ENCODE measurements at regions not wholly inside any gene's neighbourhood (a gene's known extent, or its start where the extent isn't known, plus 50 kb on each side); places are given as distances from the start of the nearest gene placed in this dataset.
"Not testable (repeated sequence)": the region's sequence is repeated elsewhere in the genome, so short reads cannot be mapped to it uniquely, and the experiment has no call there.

DNA sequence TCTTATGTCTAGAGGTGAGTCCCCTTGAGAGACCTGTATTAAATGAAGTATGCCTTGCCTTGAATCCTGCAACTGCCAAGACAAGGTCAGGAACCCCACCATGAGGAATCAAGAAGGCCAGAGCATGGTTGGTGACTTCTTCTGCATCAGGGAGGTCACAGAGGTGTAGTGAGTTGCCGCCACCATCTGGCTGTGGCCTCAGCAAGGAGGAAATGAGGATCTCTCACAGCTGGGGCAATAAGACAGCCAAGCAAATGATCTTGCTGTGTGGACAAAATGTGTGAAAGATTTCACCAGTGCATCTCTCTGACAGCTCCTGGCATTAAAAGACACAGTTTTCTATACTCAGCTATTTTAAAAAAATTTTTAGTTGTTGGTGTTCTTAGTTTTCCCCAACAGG, 611.0 kb downstream of the DOK5 start:
- H3K36me3 ChIP-seq (ENCODE audit: control insufficient read depth in 3 of 3, insufficient read depth in 3 of 3, low read length in 3 of 3), result no peaks in the 10 kb centered on the region
- H3K4me3 ChIP-seq (ENCODE audit: low read length in 3 of 3), result no peak overlapping the region
- H3K9ac ChIP-seq (ENCODE audit: low read depth in 1 of 3, low read length in 3 of 3), result no peak overlapping the region
- H3K27me3 ChIP-seq (ENCODE audit: control insufficient read depth in 3 of 3, insufficient read depth in 3 of 3, low read length in 3 of 3), result no peaks in the 10 kb centered on the region
- H3K9me3 ChIP-seq (ENCODE audit: control insufficient read depth in 3 of 3, low read length in 3 of 3), result no peaks in the 10 kb centered on the region
- H3K4me1 ChIP-seq (ENCODE audit: control insufficient read depth in 3 of 3, insufficient read depth in 3 of 3, low read length in 3 of 3), result no peaks in the 10 kb centered on the region
- no peak overlapping the region for H3K27ac ChIP-seq (ENCODE audit: low read depth, low read length)

- Histone ChIP-seq H3K36me3 (ENCODE audit: control insufficient read depth in 3 of 3, insufficient read depth in 3 of 3, low read length in 3 of 3) (no peaks in the 10 kb centered on the region), H3K27ac (ENCODE audit: low read depth, low read length) (no peak overlapping the region), H3K4me1 (ENCODE audit: control insufficient read depth in 3 of 3, insufficient read depth in 3 of 3, low read length in 3 of 3) (no peaks in the 10 kb centered on the region), H3K9ac (ENCODE audit: low read depth in 1 of 3, low read length in 3 of 3) (no peak overlapping the region), H3K9me3 (ENCODE audit: control insufficient read depth in 3 of 3, low read length in 3 of 3) (no peaks in the 10 kb centered on the region), H3K4me3 (ENCODE audit: low read length in 3 of 3) (no peak overlapping the region), H3K27me3 (ENCODE audit: control insufficient read depth in 3 of 3, insufficient read depth in 3 of 3, low read length in 3 of 3) (no peaks in the 10 kb centered on the region)
Measured at GRCh38 chr20:55079917-55080316, 604.5 kb downstream of the DOK5 start.

DNA sequence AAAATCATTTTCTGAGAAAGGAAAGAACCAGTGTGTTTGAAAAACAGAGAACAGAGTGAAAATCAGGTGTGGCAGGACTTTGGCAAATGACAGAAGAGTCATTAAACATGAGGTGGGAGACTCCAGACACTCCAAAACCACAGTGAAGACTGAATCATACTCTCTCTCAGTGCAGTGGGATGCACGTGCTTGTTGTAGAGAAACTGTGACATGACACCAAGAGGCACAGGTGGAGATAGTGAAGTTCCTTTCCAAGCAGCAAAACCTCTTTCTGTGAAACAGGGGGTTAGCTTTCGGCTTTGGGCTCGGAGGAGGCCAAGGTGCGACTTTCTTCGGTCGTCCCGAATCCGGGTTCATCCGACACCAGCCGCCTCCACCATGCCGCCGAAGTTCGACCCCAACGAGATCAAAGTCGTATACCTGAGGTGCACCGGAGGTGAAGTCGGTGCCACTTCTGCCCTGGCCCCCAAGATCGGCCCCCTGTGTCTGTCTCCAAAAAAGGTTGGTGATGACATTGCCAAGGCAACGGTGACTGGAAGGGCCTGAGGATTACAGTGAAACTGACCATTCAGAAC, 599.0 kb downstream of the DOK5 start:
- not testable (repeated sequence) for H3K4me3 ChIP-seq (ENCODE audit: low read length in 3 of 3); H3K9ac ChIP-seq (ENCODE audit: low read depth in 1 of 3, low read length in 3 of 3); H3K9me3 ChIP-seq (ENCODE audit: control insufficient read depth in 3 of 3, low read length in 3 of 3); H3K4me1 ChIP-seq (ENCODE audit: control insufficient read depth in 3 of 3, insufficient read depth in 3 of 3, low read length in 3 of 3); H3K27me3 ChIP-seq (ENCODE audit: control insufficient read depth in 3 of 3, insufficient read depth in 3 of 3, low read length in 3 of 3); H3K36me3 ChIP-seq (ENCODE audit: control insufficient read depth in 3 of 3, insufficient read depth in 3 of 3, low read length in 3 of 3); H3K27ac ChIP-seq (ENCODE audit: low read depth, low read length)

GRCh38 chr20:55070001-55070400, 594.6 kb downstream of the DOK5 start:
- no peak overlapping the region for H3K4me3 ChIP-seq (ENCODE audit: low read length in 3 of 3)
- no peaks in the 10 kb centered on the region for H3K9me3 ChIP-seq (ENCODE audit: control insufficient read depth in 3 of 3, low read length in 3 of 3)
- H3K27ac ChIP-seq (ENCODE audit: low read depth, low read length), result no peak overlapping the region
- H3K27me3 ChIP-seq (ENCODE audit: control insufficient read depth in 3 of 3, insufficient read depth in 3 of 3, low read length in 3 of 3), result no peaks in the 10 kb centered on the region
- no peaks in the 10 kb centered on the region for H3K4me1 ChIP-seq (ENCODE audit: control insufficient read depth in 3 of 3, insufficient read depth in 3 of 3, low read length in 3 of 3)
- H3K36me3 ChIP-seq (ENCODE audit: control insufficient read depth in 3 of 3, insufficient read depth in 3 of 3, low read length in 3 of 3), result no peaks in the 10 kb centered on the region
- H3K9ac ChIP-seq (ENCODE audit: low read depth in 1 of 3, low read length in 3 of 3), result no peak overlapping the region

GRCh38 chr20:55067158-55067825, 591.9 kb downstream of the DOK5 start:
- Histone ChIP-seq H3K4me3 (ENCODE audit: low read length in 3 of 3) (no peak overlapping the region), H3K36me3 (ENCODE audit: control insufficient read depth in 3 of 3, insufficient read depth in 3 of 3, low read length in 3 of 3) (no peaks in the 10 kb centered on the region), H3K9me3 (ENCODE audit: control insufficient read depth in 3 of 3, low read length in 3 of 3) (no peaks in the 10 kb centered on the region), H3K27me3 (ENCODE audit: control insufficient read depth in 3 of 3, insufficient read depth in 3 of 3, low read length in 3 of 3) (no peaks in the 10 kb centered on the region), H3K27ac (ENCODE audit: low read depth, low read length) (no peak overlapping the region), H3K4me1 (ENCODE audit: control insufficient read depth in 3 of 3, insufficient read depth in 3 of 3, low read length in 3 of 3) (no peaks in the 10 kb centered on the region), H3K9ac (ENCODE audit: low read depth in 1 of 3, low read length in 3 of 3) (no peak overlapping the region)

DNA sequence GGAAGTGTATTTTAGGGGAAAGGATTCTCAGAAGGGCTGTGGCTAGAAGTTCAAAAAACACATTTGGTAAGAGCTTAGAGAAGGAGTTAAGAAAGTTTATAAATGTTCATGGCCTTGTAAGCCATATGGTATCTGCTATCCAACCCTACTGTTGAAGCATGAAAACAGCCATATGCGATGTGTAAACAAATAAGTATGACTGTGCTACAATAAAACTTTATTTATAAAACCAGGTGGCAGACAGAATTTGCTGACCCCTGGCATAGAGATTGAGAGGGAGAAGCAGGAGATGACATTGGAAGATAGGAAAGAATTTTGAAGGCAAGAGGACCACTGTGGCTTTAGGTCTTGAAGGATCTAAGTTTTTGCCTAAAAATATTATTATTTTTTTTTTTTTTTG, 583.5 kb downstream of the DOK5 start:
- H3K27ac ChIP-seq (ENCODE audit: low read depth, low read length), result no peak overlapping the region
- H3K36me3 ChIP-seq (ENCODE audit: control insufficient read depth in 3 of 3, insufficient read depth in 3 of 3, low read length in 3 of 3), result no peaks in the 10 kb centered on the region
- H3K9me3 ChIP-seq (ENCODE audit: control insufficient read depth in 3 of 3, low read length in 3 of 3), result no peaks in the 10 kb centered on the region
- H3K4me1 ChIP-seq (ENCODE audit: control insufficient read depth in 3 of 3, insufficient read depth in 3 of 3, low read length in 3 of 3), result no peaks in the 10 kb centered on the region
- H3K4me3 ChIP-seq (ENCODE audit: low read length in 3 of 3), result no peak overlapping the region
- H3K27me3 ChIP-seq (ENCODE audit: control insufficient read depth in 3 of 3, insufficient read depth in 3 of 3, low read length in 3 of 3), result no peaks in the 10 kb centered on the region
- no peak overlapping the region for H3K9ac ChIP-seq (ENCODE audit: low read depth in 1 of 3, low read length in 3 of 3)

DNA sequence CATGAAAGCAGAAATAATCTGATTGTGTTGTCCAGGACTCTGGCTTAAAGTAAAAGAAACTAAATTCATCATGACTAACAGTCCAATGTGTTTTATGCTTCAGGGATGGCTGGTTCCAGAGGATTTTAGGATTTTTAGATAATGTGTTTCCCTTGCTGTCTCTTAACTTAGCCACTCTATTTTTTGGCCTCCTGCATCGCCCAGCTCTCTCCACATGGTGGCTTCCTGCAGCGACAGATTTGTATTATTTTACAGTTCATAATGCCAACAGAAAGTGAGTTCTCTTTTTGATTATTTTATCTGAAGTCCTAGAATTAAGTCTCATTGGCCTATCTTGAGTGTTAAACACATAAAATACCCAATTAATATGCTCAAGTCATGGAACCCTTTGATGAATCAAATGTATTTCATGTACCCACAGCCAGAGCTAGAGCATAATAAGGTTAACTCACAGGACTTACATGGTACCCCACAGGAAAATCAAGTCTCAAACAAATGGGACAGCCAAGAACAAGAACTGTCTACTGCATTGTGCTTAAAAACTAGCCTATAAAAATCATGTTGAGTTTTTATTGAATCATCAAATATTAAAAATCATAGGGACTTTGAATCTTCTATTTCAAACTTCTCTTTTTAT, 582.5 kb downstream of the DOK5 start:
- Histone ChIP-seq H3K4me1 (ENCODE audit: control insufficient read depth in 3 of 3, insufficient read depth in 3 of 3, low read length in 3 of 3) (no peaks in the 10 kb centered on the region), H3K9me3 (ENCODE audit: control insufficient read depth in 3 of 3, low read length in 3 of 3) (no peaks in the 10 kb centered on the region), H3K27me3 (ENCODE audit: control insufficient read depth in 3 of 3, insufficient read depth in 3 of 3, low read length in 3 of 3) (no peaks in the 10 kb centered on the region), H3K4me3 (ENCODE audit: low read length in 3 of 3) (no peak overlapping the region), H3K36me3 (ENCODE audit: control insufficient read depth in 3 of 3, insufficient read depth in 3 of 3, low read length in 3 of 3) (no peaks in the 10 kb centered on the region), H3K27ac (ENCODE audit: low read depth, low read length) (no peak overlapping the region), H3K9ac (ENCODE audit: low read depth in 1 of 3, low read length in 3 of 3) (no peak overlapping the region)

DNA sequence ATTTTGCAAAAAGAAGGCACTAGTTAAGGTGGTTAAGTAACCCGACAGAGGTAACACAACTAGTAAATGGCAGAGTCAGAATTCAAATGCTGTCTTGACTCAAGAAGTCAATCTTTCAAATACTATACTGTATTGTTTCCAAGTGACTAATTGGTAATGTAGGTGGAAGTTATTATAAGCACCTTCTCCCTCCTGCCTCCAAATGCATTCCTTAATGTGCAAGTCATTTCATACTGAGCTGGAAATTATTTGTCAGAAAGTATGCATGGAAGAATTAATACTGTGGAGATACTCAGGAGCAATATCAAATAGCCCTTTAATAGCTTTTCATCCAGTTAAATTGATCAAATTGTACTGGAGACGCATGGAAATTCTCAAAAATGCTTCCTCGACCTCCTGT, 579.1 kb downstream of the DOK5 start:
- Histone ChIP-seq H3K4me3 (ENCODE audit: low read length in 3 of 3) (no peak overlapping the region), H3K27me3 (ENCODE audit: control insufficient read depth in 3 of 3, insufficient read depth in 3 of 3, low read length in 3 of 3) (no peaks in the 10 kb centered on the region), H3K27ac (ENCODE audit: low read depth, low read length) (no peak overlapping the region), H3K9me3 (ENCODE audit: control insufficient read depth in 3 of 3, low read length in 3 of 3) (no peaks in the 10 kb centered on the region), H3K9ac (ENCODE audit: low read depth in 1 of 3, low read length in 3 of 3) (no peak overlapping the region), H3K4me1 (ENCODE audit: control insufficient read depth in 3 of 3, insufficient read depth in 3 of 3, low read length in 3 of 3) (no peaks in the 10 kb centered on the region), H3K36me3 (ENCODE audit: control insufficient read depth in 3 of 3, insufficient read depth in 3 of 3, low read length in 3 of 3) (no peaks in the 10 kb centered on the region)

DNA sequence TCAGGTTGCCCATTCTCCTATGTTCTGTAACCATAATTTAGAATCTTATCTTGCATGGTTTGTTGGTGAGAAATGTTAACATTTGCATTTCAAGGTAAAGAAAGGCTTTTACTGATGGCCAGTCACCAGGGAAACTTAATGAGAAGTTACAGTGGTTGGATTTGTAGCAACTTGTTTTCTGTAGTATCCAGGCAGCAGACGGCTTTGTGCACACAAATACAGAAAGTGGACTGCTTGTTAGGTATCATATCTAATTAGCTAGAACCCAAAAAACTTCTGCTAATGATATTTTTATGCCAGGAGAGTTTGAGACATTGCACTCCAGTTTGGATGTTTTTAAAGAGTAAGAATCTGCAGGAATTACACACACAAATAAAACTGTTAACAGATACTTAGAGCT, 578.0 kb downstream of the DOK5 start:
- no peak overlapping the region for H3K4me3 ChIP-seq (ENCODE audit: low read length in 3 of 3)
- H3K36me3 ChIP-seq (ENCODE audit: control insufficient read depth in 3 of 3, insufficient read depth in 3 of 3, low read length in 3 of 3), result no peaks in the 10 kb centered on the region
- H3K27me3 ChIP-seq (ENCODE audit: control insufficient read depth in 3 of 3, insufficient read depth in 3 of 3, low read length in 3 of 3), result no peaks in the 10 kb centered on the region
- H3K4me1 ChIP-seq (ENCODE audit: control insufficient read depth in 3 of 3, insufficient read depth in 3 of 3, low read length in 3 of 3), result no peaks in the 10 kb centered on the region
- H3K27ac ChIP-seq (ENCODE audit: low read depth, low read length), result no peak overlapping the region
- no peak overlapping the region for H3K9ac ChIP-seq (ENCODE audit: low read depth in 1 of 3, low read length in 3 of 3)
- no peaks in the 10 kb centered on the region for H3K9me3 ChIP-seq (ENCODE audit: control insufficient read depth in 3 of 3, low read length in 3 of 3)

DNA sequence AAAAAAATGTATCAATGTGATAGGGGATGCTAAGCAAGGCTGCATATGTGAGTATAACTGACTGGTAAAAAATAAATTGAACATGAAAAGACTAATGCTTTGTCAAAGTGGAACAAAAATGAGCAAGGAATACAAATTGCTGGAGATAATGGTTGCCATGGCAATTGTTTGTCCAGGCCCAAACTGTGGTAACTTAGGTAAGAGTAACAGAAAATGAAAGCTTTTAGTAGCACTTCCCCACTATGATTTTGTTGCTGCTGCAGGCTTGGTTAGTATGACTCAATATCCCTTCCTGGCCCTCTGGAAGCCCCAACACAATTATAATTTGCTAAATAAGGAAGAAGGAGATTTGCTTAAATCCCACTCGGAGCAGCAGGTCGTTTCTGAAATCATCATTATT, 577.1 kb downstream of the DOK5 start:
- H3K9ac ChIP-seq (ENCODE audit: low read depth in 1 of 3, low read length in 3 of 3), result no peak overlapping the region
- no peak overlapping the region for H3K27ac ChIP-seq (ENCODE audit: low read depth, low read length)
- no peaks in the 10 kb centered on the region for H3K27me3 ChIP-seq (ENCODE audit: control insufficient read depth in 3 of 3, insufficient read depth in 3 of 3, low read length in 3 of 3)
- no peaks in the 10 kb centered on the region for H3K4me1 ChIP-seq (ENCODE audit: control insufficient read depth in 3 of 3, insufficient read depth in 3 of 3, low read length in 3 of 3)
- H3K4me3 ChIP-seq (ENCODE audit: low read length in 3 of 3), result no peak overlapping the region
- H3K9me3 ChIP-seq (ENCODE audit: control insufficient read depth in 3 of 3, low read length in 3 of 3), result no peaks in the 10 kb centered on the region
- no peaks in the 10 kb centered on the region for H3K36me3 ChIP-seq (ENCODE audit: control insufficient read depth in 3 of 3, insufficient read depth in 3 of 3, low read length in 3 of 3)
